GM12875 (cell line): ENCODE measurements at regions not wholly inside any gene's neighbourhood (a gene's known extent, or its start where the extent isn't known, plus 50 kb on each side); places are given as distances from the start of the nearest gene placed in this dataset.

Experiments used
- H3K4me3 ChIP-seq: one replicate; pipeline ENCODE4 v1.5.1; 2011; ENCODE audit warnings: low read depth, low read length, control low read depth
- CTCF ChIP-seq: IDR thresholded peaks from 2 replicates; pipeline ENCODE4 v1.5.1; 2011; ENCODE audit warnings: low read depth, mild to moderate bottlenecking, control low read depth, inconsistent platforms, low read length, moderate library complexity, borderline replicate concordance; ENCODE audit not compliant: insufficient read depth

- H3K4me3 ChIP-seq: no peak overlapping the region
- no peak for TF ChIP-seq CTCF
Measured at GRCh38 chr3:55367384-55367783, 119.7 kb downstream of the WNT5A start.

- no peak overlapping the region for H3K4me3 ChIP-seq
- no peak for TF ChIP-seq CTCF
Measured at GRCh38 chr3:55364421-55364820, 122.7 kb downstream of the WNT5A start.

GRCh38 chr3:55362210-55362960, 124.7 kb downstream of the WNT5A start:
- no peak for TF ChIP-seq CTCF

GRCh38 chr3:55357796-55358195, 129.3 kb downstream of the WNT5A start:
- no peak overlapping the region for H3K4me3 ChIP-seq
- TF ChIP-seq CTCF: no peak

More at GRCh38 chr3:55362210-55362960, 124.7 kb downstream of the WNT5A start:
- H3K4me3 ChIP-seq: no peak overlapping the region

- no peak overlapping the region for H3K4me3 ChIP-seq
- no peak for TF ChIP-seq CTCF
Measured at GRCh38 chr3:55352668-55353067, 134.4 kb downstream of the WNT5A start.

GRCh38 chr3:55349851-55350250, 137.3 kb downstream of the WNT5A start:
- no peak for TF ChIP-seq CTCF
- H3K4me3 ChIP-seq: no peak overlapping the region
